GM21367 (cell line): ENCODE measurements at regions not wholly inside any gene's neighbourhood (a gene's known extent, or its start where the extent isn't known, plus 50 kb on each side); places are given as distances from the start of the nearest gene placed in this dataset.

Experiments
- ATAC-seq: cut with Tn5 transposase; IDR thresholded peaks from one replicate; pipeline ENCODE4 v1.9.1; 2021; ENCODE audit not compliant: unreplicated experiment

- no peak for ATAC-seq
Measured at GRCh38 chr12:118467641-118468305, 91.4 kb downstream of the SUDS3 start.

GRCh38 chr12:118472940-118473339 lies 96.6 kb downstream of the SUDS3 start:
- ATAC-seq: no peak

- ATAC-seq: no peak
Measured at GRCh38 chr12:118480235-118480634, 103.9 kb downstream of the SUDS3 start.

- ATAC-seq: no peak
Measured at GRCh38 chr12:118488034-118488433, 111.7 kb downstream of the SUDS3 start.

GRCh38 chr12:118493962-118494361 lies 117.6 kb downstream of the SUDS3 start:
- no peak for ATAC-seq

- no peak for ATAC-seq
Measured at GRCh38 chr12:118494776-118495175, 118.4 kb downstream of the SUDS3 start.

- ATAC-seq: no peak
Measured at GRCh38 chr12:118495296-118495695, 118.9 kb downstream of the SUDS3 start.

GRCh38 chr12:118498171-118498570 lies 121.8 kb downstream of the SUDS3 start:
- ATAC-seq: no peak

- no peak for ATAC-seq
Measured at GRCh38 chr12:118500299-118500698, 123.9 kb downstream of the SUDS3 start.

GRCh38 chr12:118501489-118501888 lies 125.1 kb downstream of the SUDS3 start:
- ATAC-seq: no peak

GRCh38 chr12:118503476-118503875 lies 127.1 kb downstream of the SUDS3 start:
- no peak for ATAC-seq

- no peak for ATAC-seq
Measured at GRCh38 chr12:118512669-118513068, 136.3 kb downstream of the SUDS3 start.

GRCh38 chr12:118513611-118514010 lies 137.3 kb downstream of the SUDS3 start:
- ATAC-seq: no peak

- no peak for ATAC-seq
Measured at GRCh38 chr12:118514297-118514696, 137.9 kb downstream of the SUDS3 start.

- no peak for ATAC-seq
Measured at GRCh38 chr12:118520214-118521035, 144.1 kb downstream of the SUDS3 start.

- ATAC-seq: no peak
Measured at GRCh38 chr12:118521036-118521370, 144.6 kb downstream of the SUDS3 start.

GRCh38 chr12:118524446-118524845 lies 148.1 kb downstream of the SUDS3 start:
- no peak for ATAC-seq

- no peak for ATAC-seq
Measured at GRCh38 chr12:118525216-118525615, 148.9 kb downstream of the SUDS3 start.

GRCh38 chr12:118526255-118527095 lies 150.1 kb downstream of the SUDS3 start:
- ATAC-seq: no peak

- no peak for ATAC-seq
Measured at GRCh38 chr12:118527310-118527709, 151.0 kb downstream of the SUDS3 start.

- no peak for ATAC-seq
Measured at GRCh38 chr12:118528625-118529024, 152.3 kb downstream of the SUDS3 start.

GRCh38 chr12:118534003-118534402 lies 157.6 kb downstream of the SUDS3 start:
- no peak for ATAC-seq
